NB4 (cell line): ENCODE measurements at regions not wholly inside any gene's neighbourhood (a gene's known extent, or its start where the extent isn't known, plus 50 kb on each side); places are given as distances from the start of the nearest gene placed in this dataset.

ENCODE experiments used
- POLR2A ChIP-seq: IDR thresholded peaks from 2 replicates; pipeline ENCODE4 v1.6.1; 2011; ENCODE audit warnings: mild to moderate bottlenecking; ENCODE audit not compliant: insufficient read length; ENCODE audit errors: extremely low read depth
- TF ChIP-seq, protein P1 (sequence below): IDR thresholded peaks from one replicate; pipeline ENCODE4 v1.5.1; 2012; ENCODE audit warnings: low read depth, low read length
- TF ChIP-seq, protein P2 (sequence below): IDR thresholded peaks from 2 replicates; pipeline ENCODE4 v1.6.1; 2011; ENCODE audit warnings: low read depth, low read length

DNA sequence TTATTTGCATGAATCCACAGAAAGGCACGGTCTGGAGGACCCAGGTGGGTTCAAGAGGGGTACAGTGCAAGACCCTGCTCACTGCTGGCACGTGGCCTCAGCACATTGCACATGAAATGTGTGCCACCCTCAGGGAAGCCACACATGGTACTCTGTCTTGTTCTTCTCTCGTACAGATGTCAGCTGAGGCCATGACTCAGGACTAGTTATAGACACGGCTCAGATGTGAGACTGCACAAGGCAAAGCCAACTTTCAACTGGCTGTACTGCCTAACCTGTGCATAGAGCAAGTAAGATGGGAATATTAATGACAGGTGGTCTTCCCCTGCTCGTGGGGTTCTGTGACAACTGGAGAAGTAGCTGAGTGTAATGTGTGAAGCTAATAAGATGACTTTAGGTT is 249.4 kb upstream of the CTBP2 start:
- TF ChIP-seq, protein P1, sequence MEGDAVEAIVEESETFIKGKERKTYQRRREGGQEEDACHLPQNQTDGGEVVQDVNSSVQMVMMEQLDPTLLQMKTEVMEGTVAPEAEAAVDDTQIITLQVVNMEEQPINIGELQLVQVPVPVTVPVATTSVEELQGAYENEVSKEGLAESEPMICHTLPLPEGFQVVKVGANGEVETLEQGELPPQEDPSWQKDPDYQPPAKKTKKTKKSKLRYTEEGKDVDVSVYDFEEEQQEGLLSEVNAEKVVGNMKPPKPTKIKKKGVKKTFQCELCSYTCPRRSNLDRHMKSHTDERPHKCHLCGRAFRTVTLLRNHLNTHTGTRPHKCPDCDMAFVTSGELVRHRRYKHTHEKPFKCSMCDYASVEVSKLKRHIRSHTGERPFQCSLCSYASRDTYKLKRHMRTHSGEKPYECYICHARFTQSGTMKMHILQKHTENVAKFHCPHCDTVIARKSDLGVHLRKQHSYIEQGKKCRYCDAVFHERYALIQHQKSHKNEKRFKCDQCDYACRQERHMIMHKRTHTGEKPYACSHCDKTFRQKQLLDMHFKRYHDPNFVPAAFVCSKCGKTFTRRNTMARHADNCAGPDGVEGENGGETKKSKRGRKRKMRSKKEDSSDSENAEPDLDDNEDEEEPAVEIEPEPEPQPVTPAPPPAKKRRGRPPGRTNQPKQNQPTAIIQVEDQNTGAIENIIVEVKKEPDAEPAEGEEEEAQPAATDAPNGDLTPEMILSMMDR, result no peak
- TF ChIP-seq POLR2A, result no peak
- TF ChIP-seq, protein P2, sequence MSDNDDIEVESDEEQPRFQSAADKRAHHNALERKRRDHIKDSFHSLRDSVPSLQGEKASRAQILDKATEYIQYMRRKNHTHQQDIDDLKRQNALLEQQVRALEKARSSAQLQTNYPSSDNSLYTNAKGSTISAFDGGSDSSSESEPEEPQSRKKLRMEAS, result no peak; the same call in 1 of the 2 replicates
